OCI-LY1 (cell line): ENCODE measurements at regions not wholly inside any gene's neighbourhood (a gene's known extent, or its start where the extent isn't known, plus 50 kb on each side); places are given as distances from the start of the nearest gene placed in this dataset.

Source experiments
- H2AFZ ChIP-seq: fragments of 200-600 bp; sonication (generic), shearing (Covaris generic); 2 replicates; pipeline ENCODE4 v1.6.0; 2014; ENCODE audit warnings: antibody characterized with exemption, mild to moderate bottlenecking, low read length
- H3F3A ChIP-seq: fragments of 200-600 bp; sonication (generic), shearing (Covaris generic); 2 replicates; pipeline ENCODE4 v1.6.0; 2014; ENCODE audit warnings: mild to moderate bottlenecking, antibody characterized with exemption, low read length, moderate library complexity; ENCODE audit not compliant: insufficient read depth
- H3K27ac ChIP-seq: fragments of 200-600 bp; sonication (generic); 2 replicates; pipeline ENCODE4 v1.5.1; 2014; ENCODE audit warnings: low read length, mixed run types, mild to moderate bottlenecking, low read depth; ENCODE audit not compliant: poor library complexity, severe bottlenecking
- H3K27me3 ChIP-seq: fragments of 200-600 bp; sonication (generic); 2 replicates; pipeline ENCODE4 v1.6.0; 2014; ENCODE audit warnings: antibody characterized with exemption, mild to moderate bottlenecking, low read length, moderate library complexity; ENCODE audit not compliant: insufficient read depth
- H3K36me3 ChIP-seq: fragments of 200-600 bp; sonication (generic); 2 replicates; pipeline ENCODE4 v1.6.1; 2014; ENCODE audit warnings: mild to moderate bottlenecking, antibody characterized with exemption, low read length, moderate library complexity, mixed read lengths; ENCODE audit not compliant: insufficient read depth
- H3K4me1 ChIP-seq: fragments of 200-600 bp; sonication (generic); 2 replicates; pipeline ENCODE4 v1.5.1; 2014; ENCODE audit warnings: mild to moderate bottlenecking, low read length, moderate library complexity; ENCODE audit not compliant: insufficient read depth, severe bottlenecking
- H3K4me2 ChIP-seq: fragments of 200-600 bp; sonication (generic), shearing (Covaris generic); 2 replicates; pipeline ENCODE4 v1.6.1; 2014; ENCODE audit warnings: low read length
- H3K4me3 ChIP-seq: fragments of 200-600 bp; sonication (generic); 2 replicates; pipeline ENCODE4 v1.5.1; 2014; ENCODE audit warnings: low read length, low read depth, mild to moderate bottlenecking, mixed read lengths; ENCODE audit not compliant: poor library complexity, severe bottlenecking
- H3K79me2 ChIP-seq: fragments of 200-600 bp; shearing (Covaris generic); 2 replicates; pipeline ENCODE4 v1.6.1; 2016; ENCODE audit warnings: mixed run types, low read length, mixed read lengths; ENCODE audit not compliant: insufficient read depth
- H3K9ac ChIP-seq: fragments of 200-600 bp; sonication (generic), shearing (Covaris generic); 2 replicates; pipeline ENCODE4 v1.6.1; 2014; ENCODE audit warnings: mild to moderate bottlenecking, low read length, mixed read lengths
- H3K9me2 ChIP-seq: fragments of 200-600 bp; sonication (generic), shearing (Covaris generic); 2 replicates; pipeline ENCODE4 v1.6.1; 2014; ENCODE audit warnings: low read depth, mild to moderate bottlenecking, low read length, mixed read lengths
- H3K9me3 ChIP-seq: fragments of 200-600 bp; shearing (Covaris generic); 2 replicates; pipeline ENCODE4 v1.6.1; 2014; ENCODE audit warnings: low read length, mixed read lengths
- H4K20me1 ChIP-seq: fragments of 200-600 bp; sonication (generic), shearing (Covaris generic); 2 replicates; pipeline ENCODE4 v1.6.0; 2016; ENCODE audit warnings: mild to moderate bottlenecking, low read length; ENCODE audit not compliant: insufficient read depth
- EZH2 ChIP-seq: fragments of 200-600 bp; sonication (generic), shearing (Covaris generic); IDR thresholded peaks from 2 replicates; pipeline ENCODE4 v1.8.0; 2017; ENCODE audit warnings: borderline replicate concordance, mixed run types, mild to moderate bottlenecking, antibody characterized with exemption, low read length, moderate library complexity, mixed read lengths
- TF ChIP-seq, protein P1 (sequence below): fragments of 200-600 bp; sonication (generic), shearing (Covaris generic); IDR thresholded peaks from 2 replicates; pipeline ENCODE4 v1.5.1; 2017; ENCODE audit warnings: mild to moderate bottlenecking, antibody characterized with exemption, low read length, moderate library complexity, mixed read lengths

DNA sequence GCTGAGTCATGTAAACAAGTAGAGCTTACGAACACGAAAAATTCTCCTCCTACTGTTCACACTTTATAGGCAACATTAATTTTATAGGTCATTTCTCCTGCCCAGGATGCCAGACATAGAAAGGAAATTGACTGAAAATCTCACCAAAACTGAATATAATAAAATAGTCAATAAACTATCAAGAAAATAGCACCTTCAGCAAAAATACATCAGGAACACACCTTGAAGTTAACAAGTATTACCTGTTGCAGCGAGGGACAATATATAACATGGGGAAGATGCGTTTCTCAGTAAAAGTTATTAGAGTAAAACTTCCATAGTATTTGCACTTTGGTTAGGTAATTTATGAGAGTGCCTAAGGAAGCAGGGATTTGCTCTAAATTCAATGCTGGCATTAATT, 344.6 kb downstream of the KCNJ3 start:
- Histone ChIP-seq H3K4me1 (peaks cover 9% of the 10 kb centered on the region), H3K9ac (no peak overlapping the region), H3K4me2 (no peak overlapping the region), H3K9me3 (no peaks in the 10 kb centered on the region), H3F3A (no peaks in the 10 kb centered on the region), H3K27ac (no peak overlapping the region), H3K9me2 (no peaks in the 10 kb centered on the region), H4K20me1 (no peaks in the 10 kb centered on the region), H3K4me3 (no peak overlapping the region), H2AFZ (no peak overlapping the region; the same call in 1 of the 2 replicates), H3K27me3 (no peaks in the 10 kb centered on the region), H3K79me2 (no peaks in the 10 kb centered on the region), H3K36me3 (no peaks in the 10 kb centered on the region)
- no peak for TF ChIP-seq EZH2
- TF ChIP-seq, protein P1, sequence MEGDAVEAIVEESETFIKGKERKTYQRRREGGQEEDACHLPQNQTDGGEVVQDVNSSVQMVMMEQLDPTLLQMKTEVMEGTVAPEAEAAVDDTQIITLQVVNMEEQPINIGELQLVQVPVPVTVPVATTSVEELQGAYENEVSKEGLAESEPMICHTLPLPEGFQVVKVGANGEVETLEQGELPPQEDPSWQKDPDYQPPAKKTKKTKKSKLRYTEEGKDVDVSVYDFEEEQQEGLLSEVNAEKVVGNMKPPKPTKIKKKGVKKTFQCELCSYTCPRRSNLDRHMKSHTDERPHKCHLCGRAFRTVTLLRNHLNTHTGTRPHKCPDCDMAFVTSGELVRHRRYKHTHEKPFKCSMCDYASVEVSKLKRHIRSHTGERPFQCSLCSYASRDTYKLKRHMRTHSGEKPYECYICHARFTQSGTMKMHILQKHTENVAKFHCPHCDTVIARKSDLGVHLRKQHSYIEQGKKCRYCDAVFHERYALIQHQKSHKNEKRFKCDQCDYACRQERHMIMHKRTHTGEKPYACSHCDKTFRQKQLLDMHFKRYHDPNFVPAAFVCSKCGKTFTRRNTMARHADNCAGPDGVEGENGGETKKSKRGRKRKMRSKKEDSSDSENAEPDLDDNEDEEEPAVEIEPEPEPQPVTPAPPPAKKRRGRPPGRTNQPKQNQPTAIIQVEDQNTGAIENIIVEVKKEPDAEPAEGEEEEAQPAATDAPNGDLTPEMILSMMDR: no peak

DNA sequence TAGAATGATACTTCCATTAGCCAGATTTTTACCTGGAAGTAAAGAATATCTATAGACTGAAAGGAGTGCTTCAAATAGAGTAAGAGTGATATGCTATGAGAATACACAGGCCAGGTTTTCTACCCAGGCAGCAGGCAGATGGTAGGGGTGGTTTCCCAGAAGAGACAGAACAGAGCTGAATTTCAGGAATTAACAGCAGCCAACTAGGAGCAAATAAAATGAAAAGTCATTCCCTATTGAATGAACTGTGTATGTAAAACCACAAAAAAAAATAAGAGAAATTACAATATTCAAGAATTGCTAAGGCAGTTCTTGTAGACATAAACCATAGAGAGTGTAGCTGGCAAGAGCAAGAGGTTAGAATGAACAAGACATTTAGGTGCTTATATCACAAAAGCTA, 336.8 kb downstream of the KCNJ3 start:
- Histone ChIP-seq H3K27me3 (no peaks in the 10 kb centered on the region), H3K27ac (no peak overlapping the region), H3K9me2 (no peaks in the 10 kb centered on the region), H3K9me3 (no peaks in the 10 kb centered on the region), H3K4me3 (no peak overlapping the region), H3K4me1 (peaks cover 7% of the 10 kb centered on the region), H3F3A (no peaks in the 10 kb centered on the region), H3K9ac (no peak overlapping the region), H3K4me2 (no peak overlapping the region), H3K36me3 (no peaks in the 10 kb centered on the region), H4K20me1 (no peaks in the 10 kb centered on the region), H2AFZ (no peak overlapping the region), H3K79me2 (no peaks in the 10 kb centered on the region)
- TF ChIP-seq, protein P1: no peak
- TF ChIP-seq EZH2: no peak

DNA sequence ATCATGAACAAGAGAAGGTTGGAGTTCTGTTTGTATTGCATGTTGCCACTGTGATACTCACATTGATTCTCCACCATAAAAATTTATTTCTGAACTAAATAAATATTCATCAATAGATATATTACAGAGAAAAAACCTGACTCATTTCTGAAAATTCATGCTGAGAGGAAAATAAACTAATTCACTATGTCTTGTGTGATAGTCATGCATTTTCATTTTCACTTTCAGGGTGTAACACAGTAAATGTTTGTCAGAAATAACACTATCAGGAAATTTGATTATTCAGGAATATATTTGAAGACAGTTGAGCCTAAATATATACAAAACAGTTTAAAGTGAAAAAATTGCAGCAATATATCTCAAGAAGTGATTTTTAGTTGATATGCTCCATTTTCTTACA, 335.2 kb downstream of the KCNJ3 start:
- Histone ChIP-seq H3K4me2 (peak overlapping the region; percentile 21; the same call in 1 of the 2 replicates), H3F3A (no peaks in the 10 kb centered on the region), H3K36me3 (no peaks in the 10 kb centered on the region), H3K27ac (no peak overlapping the region), H3K27me3 (no peaks in the 10 kb centered on the region), H3K9me3 (no peaks in the 10 kb centered on the region), H2AFZ (peak overlapping the region; percentile 17), H3K79me2 (no peaks in the 10 kb centered on the region), H3K4me1 (peaks cover 7% of the 10 kb centered on the region), H3K9me2 (no peaks in the 10 kb centered on the region), H3K4me3 (no peak overlapping the region), H4K20me1 (no peaks in the 10 kb centered on the region), H3K9ac (no peak overlapping the region)
- TF ChIP-seq, protein P1: no peak
- TF ChIP-seq EZH2: no peak
